OCI-LY7 (cell line): ENCODE measurements at regions not wholly inside any gene's neighbourhood (a gene's known extent, or its start where the extent isn't known, plus 50 kb on each side); places are given as distances from the start of the nearest gene placed in this dataset.

Source experiments
- BruUV-seq: library from RNA; stranded (reverse); fragments of 400-500 nt; replicated peaks from 2 replicates; lab custom pipeline; 2021; lab: Mats Ljungman, UMichigan
- CTCF ChIA-PET: fragments of 300-600 bp; sonication (Branson Sonifier 250); formaldehyde crosslinking; loops from one replicate; lab custom pipeline; 2022; ENCODE audit warnings: antibody characterized with exemption; ENCODE audit not compliant: unreplicated experiment; lab: Charles Lee
- POLR2A ChIA-PET: fragments of 300-600 bp; sonication (Branson Sonifier 250); formaldehyde crosslinking; loops from one replicate; lab custom pipeline; 2022; ENCODE audit warnings: antibody characterized with exemption; lab: Charles Lee
- DNase-seq: peaks from one replicate; pipeline ENCODE4 v3.0.0-alpha.2; 2015; ENCODE audit warnings: low spot score
- H2AFZ ChIP-seq: fragments of 200-600 bp; sonication (generic), shearing (Covaris generic); 2 replicates; pipeline ENCODE4 v1.6.1; 2014; ENCODE audit warnings: mild to moderate bottlenecking, antibody characterized with exemption, low read length, moderate library complexity
- H3K27ac ChIP-seq: fragments of 200-600 bp; sonication (generic); 2 replicates; pipeline ENCODE4 v1.5.1; 2014; ENCODE audit warnings: mixed run types, low read depth, mild to moderate bottlenecking, moderate library complexity, low read length, inconsistent platforms; ENCODE audit not compliant: poor library complexity, severe bottlenecking
- H3K36me3 ChIP-seq: fragments of 200-600 bp; sonication (generic); 2 replicates; pipeline ENCODE4 v1.6.1; 2014; ENCODE audit warnings: mild to moderate bottlenecking, antibody characterized with exemption, low read length, moderate library complexity, mixed read lengths; ENCODE audit not compliant: insufficient read depth
- H3K4me1 ChIP-seq: fragments of 200-600 bp; sonication (generic); 2 replicates; pipeline ENCODE4 v1.5.1; 2014; ENCODE audit warnings: mild to moderate bottlenecking, low read length; ENCODE audit not compliant: insufficient read depth, poor library complexity, severe bottlenecking
- H3K4me2 ChIP-seq: fragments of 200-600 bp; sonication (generic); 2 replicates; pipeline ENCODE4 v1.6.1; 2014; ENCODE audit warnings: mild to moderate bottlenecking, low read length
- H3K4me3 ChIP-seq: fragments of 200-600 bp; sonication (generic); 2 replicates; pipeline ENCODE4 v1.5.1; 2014; ENCODE audit warnings: mild to moderate bottlenecking, low read depth, low read length; ENCODE audit not compliant: poor library complexity, severe bottlenecking
- H3K79me2 ChIP-seq: fragments of 200-600 bp; sonication (generic); 2 replicates; pipeline ENCODE4 v1.6.1; 2016; ENCODE audit warnings: low read depth, mild to moderate bottlenecking, low read length, moderate library complexity, mixed read lengths; ENCODE audit not compliant: insufficient read depth
- H3K9me2 ChIP-seq: fragments of 200-600 bp; sonication (generic); 2 replicates; pipeline ENCODE4 v1.6.1; 2016; ENCODE audit warnings: mild to moderate bottlenecking, low read length, mixed read lengths; ENCODE audit not compliant: insufficient read depth
- H3K9me3 ChIP-seq: fragments of 200-600 bp; sonication (generic); 2 replicates; pipeline ENCODE4 v1.6.1; 2014; ENCODE audit warnings: mild to moderate bottlenecking, mixed run types, low read length, mixed read lengths
- H4K20me1 ChIP-seq: fragments of 200-600 bp; sonication (generic); 2 replicates; pipeline ENCODE4 v1.6.1; 2014; ENCODE audit warnings: mild to moderate bottlenecking, antibody characterized with exemption, low read length, moderate library complexity, mixed read lengths; ENCODE audit not compliant: insufficient read depth
- CTCF ChIP-seq: fragments of 200-600 bp; sonication (generic); conservative IDR thresholded peaks from 2 replicates; pipeline ENCODE4 v1.5.1; 2014; ENCODE audit warnings: mild to moderate bottlenecking, antibody characterized with exemption, low read length, moderate library complexity, mixed read lengths
- EZH2phosphoT487 ChIP-seq: fragments of 200-600 bp; sonication (generic); IDR thresholded peaks from 2 replicates; pipeline ENCODE4 v1.6.1; 2018; ENCODE audit warnings: low read depth, borderline replicate concordance, mild to moderate bottlenecking, mixed run types, antibody characterized with exemption, low read length, moderate library complexity, mixed read lengths
- intact Hi-C: fragments of 100-400 bp; cut with micrococcal nuclease; formaldehyde crosslinking; loops from one replicate; pipeline ENCODE4 v1.10.0; 2022; ENCODE audit not compliant: unreplicated experiment

GRCh38 chr3:178406206-178406605 lies 130.0 kb upstream of the KCNMB2 start:
- H3K36me3 ChIP-seq: no peaks in the 10 kb centered on the region
- H3K4me2 ChIP-seq: no peak overlapping the region
- no peak for TF ChIP-seq EZH2phosphoT487
- TF ChIP-seq CTCF: no peak
- no peaks in the 10 kb centered on the region for H3K9me2 ChIP-seq
- no peak overlapping the region for H3K4me3 ChIP-seq
- POLR2A ChIA-PET: interaction anchor here (0.6 to 3.1 kb wide), 3 partner anchors 18 to 40 kb away, joined by 3 to 10 read pairs (median 3); no protein-coding TSS in a partner anchor
- intact Hi-C loops: no loop called here
- H4K20me1 ChIP-seq: no peaks in the 10 kb centered on the region
- no peaks in the 10 kb centered on the region for H3K79me2 ChIP-seq
- no peak for DNase-seq
- CTCF ChIA-PET: no interaction called here
- H3K9me3 ChIP-seq: no peaks in the 10 kb centered on the region
- no peak overlapping the region for H3K27ac ChIP-seq
- no TSS peak for BruUV-seq
- no peak overlapping the region for H2AFZ ChIP-seq
- no peaks in the 10 kb centered on the region for H3K4me1 ChIP-seq

- H4K20me1 ChIP-seq: no peaks in the 10 kb centered on the region
- POLR2A ChIA-PET: no interaction called here
- H3K4me3 ChIP-seq: no peak overlapping the region
- no peak for DNase-seq
- TF ChIP-seq CTCF (no peak), EZH2phosphoT487 (no peak)
- intact Hi-C loops: no loop called here
- H3K4me2 ChIP-seq: no peak overlapping the region
- no peaks in the 10 kb centered on the region for H3K36me3 ChIP-seq
- BruUV-seq: no TSS peak
- H3K27ac ChIP-seq: no peak overlapping the region
- no peak overlapping the region for H2AFZ ChIP-seq
- CTCF ChIA-PET: no interaction called here
- no peaks in the 10 kb centered on the region for H3K79me2 ChIP-seq
- H3K4me1 ChIP-seq: no peaks in the 10 kb centered on the region
- no peaks in the 10 kb centered on the region for H3K9me3 ChIP-seq
- no peaks in the 10 kb centered on the region for H3K9me2 ChIP-seq
These were observed 120.9 kb upstream of the KCNMB2 start for GRCh38 chr3:178415384-178415783.

- Histone ChIP-seq H3K4me1 (no peaks in the 10 kb centered on the region), H3K9me3 (no peaks in the 10 kb centered on the region), H3K27ac (no peak overlapping the region), H3K4me3 (no peak overlapping the region), H3K36me3 (no peaks in the 10 kb centered on the region), H4K20me1 (no peaks in the 10 kb centered on the region), H3K9me2 (no peaks in the 10 kb centered on the region), H3K4me2 (no peak overlapping the region), H2AFZ (no peak overlapping the region), H3K79me2 (no peaks in the 10 kb centered on the region)
- intact Hi-C loops: no loop called here
- BruUV-seq: no TSS peak
- no peak for TF ChIP-seq CTCF
- no peak for TF ChIP-seq EZH2phosphoT487
- ChIA-PET CTCF (no interaction called here), POLR2A (no interaction called here)
- DNase-seq: no peak
These were observed 118.5 kb upstream of the KCNMB2 start for GRCh38 chr3:178417736-178418135.
